GM10266 (cell line): ENCODE measurements at regions not wholly inside any gene's neighbourhood (a gene's known extent, or its start where the extent isn't known, plus 50 kb on each side); places are given as distances from the start of the nearest gene placed in this dataset.

ENCODE experiments used
- DNase-seq: peaks from one replicate; pipeline ENCODE4 v3.0.0; 2012; ENCODE audit errors: extremely low spot score
- CTCF ChIP-seq: IDR thresholded peaks from 2 replicates; pipeline ENCODE4 v1.5.1; 2012; ENCODE audit warnings: mild to moderate bottlenecking, low read depth; ENCODE audit not compliant: control insufficient read depth, insufficient read depth; ENCODE audit errors: missing control alignments

- DNase-seq: no peak
- TF ChIP-seq CTCF: no peak
Measured at GRCh38 chr3:64291345-64291744, 66.1 kb upstream of the PRICKLE2 start.

- no peak for DNase-seq
- TF ChIP-seq CTCF: no peak
Measured at GRCh38 chr3:64290864-64291263, 65.6 kb upstream of the PRICKLE2 start.

- no peak for DNase-seq
- TF ChIP-seq CTCF: no peak
Measured at GRCh38 chr3:64290161-64290560, 64.9 kb upstream of the PRICKLE2 start.

GRCh38 chr3:64289622-64290021, 64.4 kb upstream of the PRICKLE2 start:
- DNase-seq: no peak
- TF ChIP-seq CTCF: no peak

GRCh38 chr3:64278625-64279024, 53.4 kb upstream of the PRICKLE2 start:
- DNase-seq: no peak
- no peak for TF ChIP-seq CTCF

- DNase-seq: no peak
Measured at GRCh38 chr3:64276131-64276530, 50.9 kb upstream of the PRICKLE2 start.

More at GRCh38 chr3:64276131-64276530, 50.9 kb upstream of the PRICKLE2 start:
- no peak for TF ChIP-seq CTCF
